ENCODE measurements at regions not wholly inside any gene's neighbourhood (a gene's known extent, or its start where the extent isn't known, plus 50 kb on each side); places are given as distances from the start of the nearest gene placed in this dataset.

DNA sequence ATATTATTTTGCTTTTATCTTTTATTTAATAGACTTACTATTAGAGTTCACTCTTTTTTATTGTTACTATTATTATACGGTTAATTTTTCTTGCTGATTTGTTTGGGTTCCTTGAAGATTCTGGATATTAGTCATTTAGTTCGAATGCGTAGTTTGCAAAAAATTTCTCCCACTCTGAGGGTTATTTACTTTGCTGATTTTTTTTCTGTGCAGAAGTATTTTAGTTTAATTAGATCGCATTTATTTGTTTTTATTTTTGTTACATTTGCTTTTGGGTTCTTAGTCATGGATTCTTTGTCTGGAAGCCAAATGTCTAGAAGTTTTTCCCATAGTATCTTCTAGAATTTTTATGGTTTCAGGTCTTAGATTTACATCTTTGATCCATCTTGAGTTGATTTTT lies 585.2 kb downstream of the CPS1 start:
- TF ChIP-seq, protein P1, sequence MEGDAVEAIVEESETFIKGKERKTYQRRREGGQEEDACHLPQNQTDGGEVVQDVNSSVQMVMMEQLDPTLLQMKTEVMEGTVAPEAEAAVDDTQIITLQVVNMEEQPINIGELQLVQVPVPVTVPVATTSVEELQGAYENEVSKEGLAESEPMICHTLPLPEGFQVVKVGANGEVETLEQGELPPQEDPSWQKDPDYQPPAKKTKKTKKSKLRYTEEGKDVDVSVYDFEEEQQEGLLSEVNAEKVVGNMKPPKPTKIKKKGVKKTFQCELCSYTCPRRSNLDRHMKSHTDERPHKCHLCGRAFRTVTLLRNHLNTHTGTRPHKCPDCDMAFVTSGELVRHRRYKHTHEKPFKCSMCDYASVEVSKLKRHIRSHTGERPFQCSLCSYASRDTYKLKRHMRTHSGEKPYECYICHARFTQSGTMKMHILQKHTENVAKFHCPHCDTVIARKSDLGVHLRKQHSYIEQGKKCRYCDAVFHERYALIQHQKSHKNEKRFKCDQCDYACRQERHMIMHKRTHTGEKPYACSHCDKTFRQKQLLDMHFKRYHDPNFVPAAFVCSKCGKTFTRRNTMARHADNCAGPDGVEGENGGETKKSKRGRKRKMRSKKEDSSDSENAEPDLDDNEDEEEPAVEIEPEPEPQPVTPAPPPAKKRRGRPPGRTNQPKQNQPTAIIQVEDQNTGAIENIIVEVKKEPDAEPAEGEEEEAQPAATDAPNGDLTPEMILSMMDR (optimal IDR thresholded peaks at IDR 0.05 in 1 of 3, IDR thresholded peaks at IDR 0.05 in 1 of 3, conservative IDR thresholded peaks at IDR 0.05 in 1 of 3; ENCODE audit: extremely low read depth in 1 of 3, insufficient read depth in 2 of 3, low read length in 3 of 3) = no peak
- no peak for TF ChIP-seq EZH2 (IDR thresholded peaks at IDR 0.05; ENCODE audit: low read length)

Measured in keratinocyte (primary cell).